ENCODE measurements at regions not wholly inside any gene's neighbourhood (a gene's known extent, or its start where the extent isn't known, plus 50 kb on each side); places are given as distances from the start of the nearest gene placed in this dataset.

DNA sequence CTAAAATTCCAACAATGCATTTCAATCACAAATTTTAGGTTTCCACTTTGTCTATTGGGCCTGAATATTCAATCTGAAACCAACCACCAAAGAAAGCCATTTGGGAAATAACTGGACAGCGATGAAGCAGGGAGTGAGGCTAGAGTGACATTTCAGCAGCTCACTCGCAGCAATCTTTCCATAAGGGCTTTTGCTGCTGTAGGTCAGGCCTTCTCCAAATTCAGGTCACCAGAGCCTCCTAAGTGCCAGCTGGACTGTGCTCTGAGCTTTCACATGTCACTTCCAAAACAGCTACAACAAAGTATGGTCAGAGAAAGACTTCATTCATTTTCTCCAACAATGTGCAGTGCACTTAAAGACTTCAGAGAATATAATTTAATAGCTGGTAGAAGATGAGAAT is 194.8 kb downstream of the FRK start (continued):
- TF ChIP-seq GTF2F1 (IDR thresholded peaks at IDR 0.05; ENCODE audit: low read length), result no peak
- TF ChIP-seq PCBP1 (IDR thresholded peaks at IDR 0.05; ENCODE audit: borderline replicate concordance, low read depth, low read length), result no peak

DNA sequence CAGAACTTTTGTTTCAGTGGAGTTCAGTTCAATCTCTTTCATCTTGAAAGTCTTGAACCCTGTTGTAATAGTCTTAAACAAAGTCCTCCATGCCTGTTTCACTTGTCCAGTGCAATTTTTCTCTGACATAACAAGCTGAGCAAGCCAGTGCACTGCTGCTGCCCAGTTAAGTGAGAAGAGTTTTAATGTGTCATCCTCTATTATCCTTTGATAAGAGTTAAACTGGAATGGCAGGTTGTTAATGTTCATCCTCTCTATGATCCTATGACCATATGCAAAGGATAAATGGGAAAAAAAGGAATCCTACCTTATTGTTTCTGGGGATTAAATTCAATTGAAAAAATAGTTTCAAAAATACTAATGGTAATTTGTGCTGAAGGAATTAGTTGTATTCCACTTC is 197.5 kb downstream of the FRK start:
- Histone ChIP-seq H3K27me3 (ENCODE audit: control insufficient read depth in 1 of 2, insufficient read depth in 2 of 2, low read length in 2 of 2) (no peaks in the 10 kb centered on the region; a peak in 1 of 5 replicates), H2AFZ (ENCODE audit: low read length) (no peak overlapping the region), H4K20me1 (ENCODE audit: insufficient read depth, low read length) (no peaks in the 10 kb centered on the region), H3K36me3 (replicated peaks in 1 of 2; ENCODE audit: control insufficient read depth in 1 of 2, insufficient read depth in 2 of 2, low read length in 2 of 2) (no peaks in the 10 kb centered on the region), H3K4me2 (ENCODE audit: low read depth, low read length) (no peak overlapping the region), H3K9me3 (ENCODE audit: low read length) (no peaks in the 10 kb centered on the region), H3K79me2 (ENCODE audit: insufficient read depth, low read length) (no peaks in the 10 kb centered on the region), H3K4me1 (ENCODE audit: insufficient read depth, low read length) (no peaks in the 10 kb centered on the region), H3K9ac (ENCODE audit: insufficient read depth, low read depth, low read length) (no peak overlapping the region), H3K4me3 (replicated peaks in 1 of 3; ENCODE audit: insufficient read depth in 1 of 3, low read depth in 2 of 3, low read length in 3 of 3) (no peak overlapping the region), H3K27ac (ENCODE audit: extremely low read length, insufficient read depth, low read length) (no peak overlapping the region)
- BruUV-seq (replicated peaks), result no TSS peak
- DNase-seq (ENCODE audit: low spot score), result no peak
- no peak for FAIRE-seq
- CTCF ChIA-PET (ENCODE audit: low intra/inter-chr PET ratio, low total read pairs), result no interaction called here
- intact Hi-C loops (cut with micrococcal nuclease; ENCODE audit: unreplicated experiment) (no loop called here), in situ Hi-C loops (cut with HindIII; ENCODE audit: extremely low pct_ligation_motif_present, low pct_unique_long_range_greater_than_20kb) (no loop called here)
- POLR2A ChIA-PET, result no interaction called here
- no peak for ATAC-seq
- TF ChIP-seq PITX1 (CRISPR knock-in tag; IDR thresholded peaks at IDR 0.05), result no peak
- no peak for TF ChIP-seq NCOA1 (CRISPR knock-in tag; IDR thresholded peaks at IDR 0.05)
- no peak for TF ChIP-seq CBX5 (CRISPR knock-in tag; IDR thresholded peaks at IDR 0.05; ENCODE audit: borderline replicate concordance)
- TF ChIP-seq, protein P1, sequence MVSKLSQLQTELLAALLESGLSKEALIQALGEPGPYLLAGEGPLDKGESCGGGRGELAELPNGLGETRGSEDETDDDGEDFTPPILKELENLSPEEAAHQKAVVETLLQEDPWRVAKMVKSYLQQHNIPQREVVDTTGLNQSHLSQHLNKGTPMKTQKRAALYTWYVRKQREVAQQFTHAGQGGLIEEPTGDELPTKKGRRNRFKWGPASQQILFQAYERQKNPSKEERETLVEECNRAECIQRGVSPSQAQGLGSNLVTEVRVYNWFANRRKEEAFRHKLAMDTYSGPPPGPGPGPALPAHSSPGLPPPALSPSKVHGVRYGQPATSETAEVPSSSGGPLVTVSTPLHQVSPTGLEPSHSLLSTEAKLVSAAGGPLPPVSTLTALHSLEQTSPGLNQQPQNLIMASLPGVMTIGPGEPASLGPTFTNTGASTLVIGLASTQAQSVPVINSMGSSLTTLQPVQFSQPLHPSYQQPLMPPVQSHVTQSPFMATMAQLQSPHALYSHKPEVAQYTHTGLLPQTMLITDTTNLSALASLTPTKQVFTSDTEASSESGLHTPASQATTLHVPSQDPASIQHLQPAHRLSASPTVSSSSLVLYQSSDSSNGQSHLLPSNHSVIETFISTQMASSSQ (IDR thresholded peaks at IDR 0.05; ENCODE audit: low read depth), result no peak
- TF ChIP-seq, protein P1 (CRISPR knock-in tag; IDR thresholded peaks at IDR 0.05; ENCODE audit: borderline replicate concordance), result no peak
- no peak for TF ChIP-seq ZNF749 (CRISPR knock-in tag; IDR thresholded peaks at IDR 0.05; ENCODE audit: borderline replicate concordance)
- TF ChIP-seq PPARG (CRISPR knock-in tag; conservative IDR thresholded peaks at IDR 0.05), result no peak
- TF ChIP-seq, protein P2, sequence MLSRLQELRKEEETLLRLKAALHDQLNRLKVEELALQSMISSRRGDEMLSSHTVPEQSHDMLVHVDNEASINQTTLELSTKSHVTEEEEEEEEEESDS (CRISPR knock-in tag; IDR thresholded peaks at IDR 0.05; ENCODE audit: borderline replicate concordance), result no peak
- no peak for TF ChIP-seq YY1 (IDR thresholded peaks at IDR 0.05; ENCODE audit: insufficient read depth, insufficient replicate concordance, low read depth, low read length)
- no peak for TF ChIP-seq ZFP1 (CRISPR knock-in tag; IDR thresholded peaks at IDR 0.05)
- no peak for TF ChIP-seq SMC3 (IDR thresholded peaks at IDR 0.05; ENCODE audit: low read length)
- no peak for TF ChIP-seq ZNF629 (CRISPR knock-in tag; conservative IDR thresholded peaks at IDR 0.05)
- no peak for TF ChIP-seq ZNF326 (CRISPR knock-in tag; IDR thresholded peaks at IDR 0.05; ENCODE audit: borderline replicate concordance)
- no peak for TF ChIP-seq SIN3B (IDR thresholded peaks at IDR 0.05; ENCODE audit: low read length)
- no peak for TF ChIP-seq CENPT (CRISPR knock-in tag; IDR thresholded peaks at IDR 0.05; ENCODE audit: low read depth)
- TF ChIP-seq, protein P3, sequence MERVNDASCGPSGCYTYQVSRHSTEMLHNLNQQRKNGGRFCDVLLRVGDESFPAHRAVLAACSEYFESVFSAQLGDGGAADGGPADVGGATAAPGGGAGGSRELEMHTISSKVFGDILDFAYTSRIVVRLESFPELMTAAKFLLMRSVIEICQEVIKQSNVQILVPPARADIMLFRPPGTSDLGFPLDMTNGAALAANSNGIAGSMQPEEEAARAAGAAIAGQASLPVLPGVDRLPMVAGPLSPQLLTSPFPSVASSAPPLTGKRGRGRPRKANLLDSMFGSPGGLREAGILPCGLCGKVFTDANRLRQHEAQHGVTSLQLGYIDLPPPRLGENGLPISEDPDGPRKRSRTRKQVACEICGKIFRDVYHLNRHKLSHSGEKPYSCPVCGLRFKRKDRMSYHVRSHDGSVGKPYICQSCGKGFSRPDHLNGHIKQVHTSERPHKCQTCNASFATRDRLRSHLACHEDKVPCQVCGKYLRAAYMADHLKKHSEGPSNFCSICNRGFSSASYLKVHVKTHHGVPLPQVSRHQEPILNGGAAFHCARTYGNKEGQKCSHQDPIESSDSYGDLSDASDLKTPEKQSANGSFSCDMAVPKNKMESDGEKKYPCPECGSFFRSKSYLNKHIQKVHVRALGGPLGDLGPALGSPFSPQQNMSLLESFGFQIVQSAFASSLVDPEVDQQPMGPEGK (CRISPR knock-in tag; IDR thresholded peaks at IDR 0.05), result no peak
- TF ChIP-seq MAFF (IDR thresholded peaks at IDR 0.05; ENCODE audit: low read depth, low read length), result no peak
- no peak for TF ChIP-seq ZNF460 (CRISPR knock-in tag; IDR thresholded peaks at IDR 0.05; ENCODE audit: borderline replicate concordance)

Measured in HepG2 (cell line).